HG03175 (cell line): ENCODE measurements at regions not wholly inside any gene's neighbourhood (a gene's known extent, or its start where the extent isn't known, plus 50 kb on each side); places are given as distances from the start of the nearest gene placed in this dataset.
A peak's percentile ranks its signal among the peaks of the same experiment; 100 is the strongest.

Source experiments
- ATAC-seq: cut with Tn5 transposase; IDR thresholded peaks from one replicate; pipeline ENCODE4 v1.9.1; 2021; ENCODE audit warnings: mild to moderate bottlenecking, moderate library complexity; ENCODE audit not compliant: unreplicated experiment

GRCh38 chr11:111148953-111149352 is 96.6 kb upstream of the POU2AF2 start:
- no peak for ATAC-seq

- ATAC-seq = no peak
Observed at GRCh38 chr11:111148121-111148520, 97.4 kb upstream of the POU2AF2 start.

- no peak for ATAC-seq
Observed at GRCh38 chr11:111137846-111138245, 107.7 kb upstream of the POU2AF2 start.

- ATAC-seq = no peak
Observed at GRCh38 chr11:111135778-111136570, 109.6 kb upstream of the POU2AF2 start.

GRCh38 chr11:111135101-111135500 is 110.4 kb upstream of the POU2AF2 start:
- ATAC-seq = no peak

- ATAC-seq = no peak
Observed at GRCh38 chr11:111128076-111128870, 117.3 kb upstream of the POU2AF2 start.

- ATAC-seq = no peak
Observed at GRCh38 chr11:111124724-111125123, 120.8 kb upstream of the POU2AF2 start.

GRCh38 chr11:111123463-111124398 is 121.8 kb upstream of the POU2AF2 start:
- peak; percentile 49 for ATAC-seq

- ATAC-seq = no peak
Observed at GRCh38 chr11:111120696-111121302, 124.7 kb upstream of the POU2AF2 start.

- no peak for ATAC-seq
Observed at GRCh38 chr11:111120161-111120560, 125.4 kb upstream of the POU2AF2 start.

- ATAC-seq = no peak
Observed at GRCh38 chr11:111119751-111120150, 125.8 kb upstream of the POU2AF2 start.

GRCh38 chr11:111115890-111116289 is 129.6 kb upstream of the POU2AF2 start:
- no peak for ATAC-seq

- no peak for ATAC-seq
Observed at GRCh38 chr11:111114091-111114490, 131.4 kb upstream of the POU2AF2 start.

GRCh38 chr11:111112614-111113013 is 132.9 kb upstream of the POU2AF2 start:
- ATAC-seq = no peak

- peak; percentile 49 for ATAC-seq
Observed at GRCh38 chr11:111107501-111107900, 138.0 kb upstream of the POU2AF2 start.

- ATAC-seq = no peak
Observed at GRCh38 chr11:111106641-111107040, 138.9 kb upstream of the POU2AF2 start.

- ATAC-seq = no peak
Observed at GRCh38 chr11:111105566-111105965, 140.0 kb upstream of the POU2AF2 start.

- no peak for ATAC-seq
Observed at GRCh38 chr11:111104185-111104584, 141.3 kb upstream of the POU2AF2 start.

- no peak for ATAC-seq
Observed at GRCh38 chr11:111101881-111102280, 143.6 kb upstream of the POU2AF2 start.

GRCh38 chr11:111099028-111099713 is 146.4 kb upstream of the POU2AF2 start:
- ATAC-seq = no peak
